ENCODE measurements at regions not wholly inside any gene's neighbourhood (a gene's known extent, or its start where the extent isn't known, plus 50 kb on each side); places are given as distances from the start of the nearest gene placed in this dataset.
"Not testable (repeated sequence)": the region's sequence is repeated elsewhere in the genome, so short reads cannot be mapped to it uniquely, and the experiment has no call there.

DNA sequence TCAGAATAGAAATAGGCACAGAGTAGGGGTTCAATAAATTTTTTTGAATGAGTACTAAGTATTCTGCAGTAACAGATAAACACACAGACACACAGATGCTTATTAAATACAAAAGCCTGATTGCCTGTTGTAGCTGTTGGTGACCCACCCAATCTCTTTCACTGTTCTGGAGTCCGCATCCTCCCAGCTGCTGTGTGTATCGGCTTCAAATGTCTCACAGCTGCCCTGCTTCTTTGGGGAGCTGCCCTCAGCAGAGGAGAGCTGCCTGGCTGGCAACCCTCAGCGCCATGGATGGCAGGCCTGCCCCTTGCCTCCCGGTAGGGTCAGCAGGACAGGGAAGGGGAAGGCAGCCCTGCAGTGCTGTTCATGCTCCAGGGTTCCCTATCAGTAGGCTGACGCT, 50.5 kb upstream of the PRNP start:
- Histone ChIP-seq H3K27me3 (ENCODE audit: control insufficient read depth, insufficient read depth, low read length) (peaks cover 4% of the 10 kb centered on the region), H3K4me3 (ENCODE audit: low read depth, low read length) (no peak overlapping the region), H3K9me3 (ENCODE audit: control insufficient read depth in 2 of 2, low read length in 2 of 2) (no peaks in the 10 kb centered on the region), H3K36me3 (ENCODE audit: control insufficient read depth, insufficient read depth, low read length) (no peaks in the 10 kb centered on the region), H3K27ac (ENCODE audit: insufficient read depth, low read length, poor library complexity, severe bottlenecking) (no peak overlapping the region), H3K4me1 (ENCODE audit: control insufficient read depth, insufficient read depth, low read length, poor library complexity, severe bottlenecking) (no peaks in the 10 kb centered on the region)
- no peaks in the 10 kb centered on the region for H3K4me1 Mint-ChIP-seq
- no peak overlapping the region for H3K4me3 Mint-ChIP-seq
- no peak for ATAC-seq (ENCODE audit: low read depth in 2 of 2)
- no peaks in the 10 kb centered on the region for H3K36me3 Mint-ChIP-seq
- H3K27me3 Mint-ChIP-seq, result no peaks in the 10 kb centered on the region
- H3K27ac Mint-ChIP-seq, result no peak overlapping the region
- DNase-seq, result no peak
- H3K9me3 Mint-ChIP-seq, result peaks cover 0 to 1% (median 0%) of the 10 kb centered on the region in 7 donors

DNA sequence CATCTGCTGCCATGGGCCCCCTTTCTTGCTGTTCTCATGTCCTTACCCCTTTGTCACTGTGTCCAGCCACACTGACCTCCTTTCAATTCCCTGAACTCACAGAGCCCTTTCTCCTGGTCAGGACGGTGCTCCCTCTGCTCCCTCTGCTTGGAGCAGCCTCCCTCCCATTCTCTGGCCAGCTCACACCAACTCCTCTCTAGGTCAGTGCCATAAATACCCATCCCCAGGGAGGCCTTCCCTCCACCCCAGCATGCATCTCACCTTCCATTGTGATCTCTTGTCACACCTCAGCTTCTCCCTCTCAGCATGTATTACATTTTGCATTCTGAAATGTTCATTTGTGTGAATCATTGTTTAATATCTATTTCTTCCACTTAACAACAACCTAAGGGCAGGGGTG, 50.9 kb upstream of the PRNP start:
- ATAC-seq (ENCODE audit: low read depth in 2 of 2) (no peak), DNase-seq (no peak)
- H3K9me3 Mint-ChIP-seq, result peaks cover 0 to 1% (median 0%) of the 10 kb centered on the region in 7 donors
- H3K4me1 Mint-ChIP-seq, result no peaks in the 10 kb centered on the region
- H3K36me3 Mint-ChIP-seq, result no peaks in the 10 kb centered on the region
- Histone ChIP-seq H3K9me3 (ENCODE audit: control insufficient read depth in 2 of 2, low read length in 2 of 2) (no peaks in the 10 kb centered on the region), H3K36me3 (ENCODE audit: control insufficient read depth, insufficient read depth, low read length) (no peaks in the 10 kb centered on the region), H3K27ac (ENCODE audit: insufficient read depth, low read length, poor library complexity, severe bottlenecking) (no peak overlapping the region), H3K4me1 (ENCODE audit: control insufficient read depth, insufficient read depth, low read length, poor library complexity, severe bottlenecking) (no peaks in the 10 kb centered on the region), H3K27me3 (ENCODE audit: control insufficient read depth, insufficient read depth, low read length) (peaks cover 4% of the 10 kb centered on the region), H3K4me3 (ENCODE audit: low read depth, low read length) (no peak overlapping the region)
- no peak overlapping the region for H3K4me3 Mint-ChIP-seq
- H3K27me3 Mint-ChIP-seq, result no peaks in the 10 kb centered on the region
- no peak overlapping the region for H3K27ac Mint-ChIP-seq

DNA sequence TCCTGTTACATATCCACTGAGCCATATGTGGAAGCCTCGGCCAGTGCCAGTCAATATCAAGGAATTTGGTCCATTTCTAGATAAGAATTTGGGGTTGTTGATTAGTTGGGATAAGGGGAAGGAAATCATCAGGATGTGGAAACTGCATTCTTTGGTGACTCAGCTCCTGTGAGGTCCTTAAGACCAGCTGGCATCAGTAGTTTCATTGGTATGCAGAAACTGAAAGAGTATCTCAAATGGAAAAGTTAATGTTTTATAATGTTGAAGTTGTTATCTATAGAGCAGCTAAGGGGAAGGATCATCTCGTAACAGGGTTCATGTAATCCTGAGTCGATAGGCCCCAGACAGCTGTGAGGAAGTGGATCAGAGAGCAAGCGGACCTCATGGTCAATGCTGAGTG, 52.5 kb upstream of the PRNP start:
- H3K4me1 Mint-ChIP-seq, result no peaks in the 10 kb centered on the region
- H3K27me3 ChIP-seq (ENCODE audit: control insufficient read depth, insufficient read depth, low read length), result peaks cover 4% of the 10 kb centered on the region
- no peaks in the 10 kb centered on the region for H3K4me1 ChIP-seq (ENCODE audit: control insufficient read depth, insufficient read depth, low read length, poor library complexity, severe bottlenecking)
- peaks cover 0 to 1% (median 0%) of the 10 kb centered on the region in 7 donors for H3K9me3 Mint-ChIP-seq
- no peaks in the 10 kb centered on the region for H3K36me3 Mint-ChIP-seq
- no peak overlapping the region for H3K27ac Mint-ChIP-seq
- no peaks in the 10 kb centered on the region for H3K36me3 ChIP-seq (ENCODE audit: control insufficient read depth, insufficient read depth, low read length)
- no peak overlapping the region for H3K27ac ChIP-seq (ENCODE audit: insufficient read depth, low read length, poor library complexity, severe bottlenecking)
- ATAC-seq (ENCODE audit: low read depth in 2 of 2) (no peak), DNase-seq (no peak)
- H3K4me3 Mint-ChIP-seq, result no peak overlapping the region
- H3K9me3 ChIP-seq (ENCODE audit: control insufficient read depth in 2 of 2, low read length in 2 of 2), result no peaks in the 10 kb centered on the region
- no peak overlapping the region for H3K4me3 ChIP-seq (ENCODE audit: low read depth, low read length)
- no peaks in the 10 kb centered on the region for H3K27me3 Mint-ChIP-seq

DNA sequence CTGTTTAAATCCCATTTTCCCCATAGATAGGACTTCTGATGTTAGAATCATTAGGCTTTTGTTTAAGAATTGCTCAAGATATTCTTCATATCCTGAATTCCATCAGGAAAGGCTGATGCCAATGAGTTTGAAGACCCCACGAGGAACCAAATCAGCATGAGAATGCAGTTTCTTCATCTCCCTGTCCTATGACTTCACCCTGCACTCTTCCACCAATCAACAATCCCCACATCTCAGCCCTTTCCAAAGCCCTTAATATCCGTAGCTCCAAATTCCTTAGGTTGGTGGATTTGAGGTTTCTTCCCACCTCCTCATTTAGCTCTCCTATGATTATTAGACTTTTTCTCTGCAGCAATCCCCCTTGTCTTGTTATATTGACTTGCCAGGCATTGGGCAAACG, 52.9 kb upstream of the PRNP start:
- H3K4me3 Mint-ChIP-seq, result no peak overlapping the region
- Histone ChIP-seq H3K27me3 (ENCODE audit: control insufficient read depth, insufficient read depth, low read length) (peaks cover 5% of the 10 kb centered on the region), H3K9me3 (ENCODE audit: control insufficient read depth in 2 of 2, low read length in 2 of 2) (no peaks in the 10 kb centered on the region), H3K4me1 (ENCODE audit: control insufficient read depth, insufficient read depth, low read length, poor library complexity, severe bottlenecking) (no peaks in the 10 kb centered on the region), H3K4me3 (ENCODE audit: low read depth, low read length) (no peak overlapping the region), H3K36me3 (ENCODE audit: control insufficient read depth, insufficient read depth, low read length) (no peaks in the 10 kb centered on the region), H3K27ac (ENCODE audit: insufficient read depth, low read length, poor library complexity, severe bottlenecking) (no peak overlapping the region)
- no peaks in the 10 kb centered on the region for H3K4me1 Mint-ChIP-seq
- peaks cover 0 to 1% (median 0%) of the 10 kb centered on the region in 7 donors for H3K9me3 Mint-ChIP-seq
- DNase-seq (no peak), ATAC-seq (ENCODE audit: low read depth in 2 of 2) (no peak)
- H3K27ac Mint-ChIP-seq, result no peak overlapping the region
- no peaks in the 10 kb centered on the region for H3K36me3 Mint-ChIP-seq
- no peaks in the 10 kb centered on the region for H3K27me3 Mint-ChIP-seq

DNA sequence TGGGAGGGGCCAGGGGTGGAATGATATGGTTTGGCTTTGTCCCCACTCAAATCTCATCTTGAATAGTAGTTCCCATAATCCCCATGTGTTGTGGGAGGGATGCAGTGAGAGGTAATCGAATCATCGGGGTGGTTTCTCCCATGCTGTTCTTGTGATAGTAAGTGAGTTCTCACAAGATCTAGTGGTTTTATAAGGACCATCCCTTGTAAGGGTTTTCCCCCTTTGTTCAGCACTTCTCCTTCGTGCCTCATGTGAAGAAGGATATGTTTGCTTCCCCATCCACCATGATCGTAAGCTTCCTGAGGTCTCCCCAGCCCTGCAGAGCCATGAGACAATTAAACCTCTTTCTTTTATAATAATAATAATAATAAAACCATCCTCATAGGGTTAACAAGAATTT, 53.4 kb upstream of the PRNP start:
- H3K27me3 ChIP-seq (ENCODE audit: control insufficient read depth, insufficient read depth, low read length), result peaks cover 6% of the 10 kb centered on the region
- no peak overlapping the region for H3K4me3 ChIP-seq (ENCODE audit: low read depth, low read length)
- no peak overlapping the region for H3K27ac Mint-ChIP-seq
- no peaks in the 10 kb centered on the region for H3K36me3 Mint-ChIP-seq
- H3K9me3 ChIP-seq (ENCODE audit: control insufficient read depth in 2 of 2, low read length in 2 of 2), result no peaks in the 10 kb centered on the region
- no peaks in the 10 kb centered on the region for H3K36me3 ChIP-seq (ENCODE audit: control insufficient read depth, insufficient read depth, low read length)
- ATAC-seq (ENCODE audit: low read depth in 2 of 2) (no peak), DNase-seq (no peak)
- H3K4me1 ChIP-seq (ENCODE audit: control insufficient read depth, insufficient read depth, low read length, poor library complexity, severe bottlenecking), result no peaks in the 10 kb centered on the region
- H3K9me3 Mint-ChIP-seq, result peaks cover 0 to 1% (median 0%) of the 10 kb centered on the region in 7 donors
- no peaks in the 10 kb centered on the region for H3K4me1 Mint-ChIP-seq
- no peaks in the 10 kb centered on the region for H3K27me3 Mint-ChIP-seq
- no peak overlapping the region for H3K27ac ChIP-seq (ENCODE audit: insufficient read depth, low read length, poor library complexity, severe bottlenecking)
- no peak overlapping the region for H3K4me3 Mint-ChIP-seq

DNA sequence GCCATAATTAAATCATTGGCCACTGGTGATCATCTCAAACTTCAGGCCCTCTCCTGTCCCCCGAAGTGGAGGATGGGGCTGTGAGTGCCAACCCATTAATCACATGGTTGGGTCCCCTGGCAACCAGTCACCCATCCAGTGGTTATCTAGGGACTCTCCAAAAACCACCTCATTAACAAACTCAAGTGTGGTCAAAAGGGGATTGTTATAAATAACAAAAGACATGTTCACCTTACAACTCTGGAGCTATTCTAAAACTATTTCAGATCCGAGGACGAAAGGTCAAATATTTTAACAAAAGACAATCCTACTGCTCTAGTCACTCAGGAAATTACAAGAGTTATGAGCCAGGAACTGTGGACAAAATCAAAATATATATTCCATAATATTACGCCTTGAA, 60.0 kb upstream of the PRNP start:
- Mint-ChIP-seq H3K27ac (no peak overlapping the region), H3K9me3 (peaks cover 0 to 9% (median 3%) of the 10 kb centered on the region in 7 donors)
- ATAC-seq (ENCODE audit: low read depth in 2 of 2), result no peak

DNA sequence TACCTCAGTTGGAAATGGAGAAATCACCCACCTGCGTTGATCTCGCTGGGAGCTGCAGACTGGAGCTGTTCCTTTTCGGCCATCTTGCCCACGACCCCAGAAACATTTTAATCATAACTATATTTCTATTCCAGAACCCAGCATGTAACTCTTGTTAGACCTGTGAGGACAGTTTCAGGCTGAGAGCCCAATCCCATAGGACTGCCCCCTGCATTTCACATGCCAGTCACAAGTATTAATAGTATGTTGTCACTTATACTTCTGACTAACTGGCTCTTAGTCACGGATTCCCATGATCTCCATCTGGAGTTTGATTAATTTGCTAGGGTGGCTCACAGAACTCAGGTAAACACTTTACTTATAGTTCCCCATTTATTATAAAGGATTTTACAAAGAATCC, 60.6 kb upstream of the PRNP start:
- no peak overlapping the region for H3K4me3 Mint-ChIP-seq
- no peak for DNase-seq
- no peaks in the 10 kb centered on the region for H3K36me3 Mint-ChIP-seq
- H3K27ac Mint-ChIP-seq, result no peak overlapping the region
- H3K9me3 Mint-ChIP-seq, result peaks cover 0 to 9% (median 4%) of the 10 kb centered on the region in 7 donors
- H3K4me1 Mint-ChIP-seq, result peaks cover 0 to 2% (median 0%) of the 10 kb centered on the region in 4 donors
- H3K27me3 Mint-ChIP-seq, result peaks cover 27% of the 10 kb centered on the region
- Histone ChIP-seq H3K27me3 (ENCODE audit: control insufficient read depth, insufficient read depth, low read length) (peaks cover 2% of the 10 kb centered on the region), H3K4me1 (ENCODE audit: control insufficient read depth, insufficient read depth, low read length, poor library complexity, severe bottlenecking) (no peaks in the 10 kb centered on the region), H3K27ac (ENCODE audit: insufficient read depth, low read length, poor library complexity, severe bottlenecking) (no peak overlapping the region), H3K9me3 (ENCODE audit: control insufficient read depth in 2 of 2, low read length in 2 of 2) (no peaks in the 10 kb centered on the region), H3K36me3 (ENCODE audit: control insufficient read depth, insufficient read depth, low read length) (no peaks in the 10 kb centered on the region), H3K4me3 (ENCODE audit: low read depth, low read length) (no peak overlapping the region)
- ATAC-seq (ENCODE audit: low read depth in 2 of 2), result no peak

More for the DNA sequence above, 60.0 kb upstream of the PRNP start:
- H3K36me3 ChIP-seq (ENCODE audit: control insufficient read depth, insufficient read depth, low read length), result no peaks in the 10 kb centered on the region
- Mint-ChIP-seq H3K4me1 (peaks cover 0 to 2% (median 0%) of the 10 kb centered on the region in 4 donors), H3K36me3 (no peaks in the 10 kb centered on the region), H3K4me3 (no peak overlapping the region), H3K27me3 (peaks cover 22% of the 10 kb centered on the region)
- H3K27me3 ChIP-seq (ENCODE audit: control insufficient read depth, insufficient read depth, low read length), result peaks cover 3% of the 10 kb centered on the region
- H3K4me1 ChIP-seq (ENCODE audit: control insufficient read depth, insufficient read depth, low read length, poor library complexity, severe bottlenecking), result no peaks in the 10 kb centered on the region
- H3K9me3 ChIP-seq (ENCODE audit: control insufficient read depth in 2 of 2, low read length in 2 of 2), result no peaks in the 10 kb centered on the region
- DNase-seq, result no peak
- H3K27ac ChIP-seq (ENCODE audit: insufficient read depth, low read length, poor library complexity, severe bottlenecking), result no peak overlapping the region
- H3K4me3 ChIP-seq (ENCODE audit: low read depth, low read length), result no peak overlapping the region

DNA sequence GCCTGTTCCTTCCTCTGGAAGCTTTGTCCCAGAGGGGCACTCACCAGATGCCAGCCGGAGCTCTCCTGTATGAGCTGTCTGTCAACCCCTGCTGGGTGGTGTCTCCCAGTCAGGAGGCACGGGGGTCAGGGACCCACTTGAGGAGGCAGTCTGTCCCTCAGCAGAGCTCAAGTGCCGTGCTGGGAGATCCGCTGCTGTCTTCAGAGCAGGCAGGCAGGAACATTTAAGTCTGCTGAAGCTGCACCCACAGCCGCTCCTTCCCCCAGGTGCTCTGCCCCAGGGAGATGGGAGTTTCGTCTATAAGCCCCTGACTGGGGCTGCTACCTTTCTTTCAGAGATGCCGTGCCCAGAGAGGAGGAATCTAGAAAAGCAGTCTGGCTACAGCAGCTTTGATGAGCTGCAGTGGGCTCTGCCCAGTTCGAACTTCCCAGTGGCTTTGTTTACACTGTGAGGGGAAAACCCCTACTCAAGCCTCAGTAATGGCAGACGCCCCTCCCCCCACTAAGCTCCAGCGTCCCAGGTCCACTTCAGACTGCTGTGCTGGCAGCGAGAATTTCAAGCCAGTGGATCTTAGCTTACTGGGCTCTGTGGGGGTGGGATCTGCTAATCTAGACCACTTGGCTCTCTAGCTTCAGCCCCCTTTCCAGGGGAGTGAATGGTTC, 61.5 kb upstream of the PRNP start:
- not testable (repeated sequence) for ATAC-seq (ENCODE audit: low read depth in 2 of 2); H3K9me3 Mint-ChIP-seq; H3K36me3 ChIP-seq (ENCODE audit: control insufficient read depth, insufficient read depth, low read length); H3K9me3 ChIP-seq (ENCODE audit: control insufficient read depth in 2 of 2, low read length in 2 of 2); H3K36me3 Mint-ChIP-seq; H3K27me3 ChIP-seq (ENCODE audit: control insufficient read depth, insufficient read depth, low read length); H3K4me3 ChIP-seq (ENCODE audit: low read depth, low read length); H3K4me3 Mint-ChIP-seq; H3K4me1 ChIP-seq (ENCODE audit: control insufficient read depth, insufficient read depth, low read length, poor library complexity, severe bottlenecking); H3K4me1 Mint-ChIP-seq; DNase-seq; H3K27ac ChIP-seq (ENCODE audit: insufficient read depth, low read length, poor library complexity, severe bottlenecking)
- peak overlapping the region in 1 of 3 donors; percentile 10 for H3K27ac Mint-ChIP-seq
- peaks cover 30% of the 10 kb centered on the region for H3K27me3 Mint-ChIP-seq
